Sigmoid colon (tissue), 4 donors: ENCODE measurements at regions not wholly inside any gene's neighbourhood (a gene's known extent, or its start where the extent isn't known, plus 50 kb on each side); places are given as distances from the start of the nearest gene placed in this dataset.

ENCODE experiments used
- CTCF ChIP-seq, 4 experiments: fragments of 450-650 bp in 3 of 4; fragments of 200-600 bp in 1 of 4; IDR thresholded peaks; one replicate each; pipeline ENCODE4 v1.5.1; 2016 to 2019; ENCODE audit warnings: antibody characterized with exemption in 4 of 4, mild to moderate bottlenecking in 3 of 4, moderate library complexity in 2 of 4
- EP300 ChIP-seq, 4 donors: sonication (generic); formaldehyde crosslinking; IDR thresholded peaks; one replicate each; pipeline ENCODE4 v1.6.1; 2017; ENCODE audit warnings: antibody characterized with exemption in 4 of 4
- POLR2A ChIP-seq, 2 donors: fragments of 450-650 bp; IDR thresholded peaks; one replicate each; pipeline ENCODE4 v1.6.1; 2016; ENCODE audit warnings: antibody characterized with exemption in 2 of 2, mild to moderate bottlenecking in 2 of 2, moderate library complexity in 2 of 2

DNA sequence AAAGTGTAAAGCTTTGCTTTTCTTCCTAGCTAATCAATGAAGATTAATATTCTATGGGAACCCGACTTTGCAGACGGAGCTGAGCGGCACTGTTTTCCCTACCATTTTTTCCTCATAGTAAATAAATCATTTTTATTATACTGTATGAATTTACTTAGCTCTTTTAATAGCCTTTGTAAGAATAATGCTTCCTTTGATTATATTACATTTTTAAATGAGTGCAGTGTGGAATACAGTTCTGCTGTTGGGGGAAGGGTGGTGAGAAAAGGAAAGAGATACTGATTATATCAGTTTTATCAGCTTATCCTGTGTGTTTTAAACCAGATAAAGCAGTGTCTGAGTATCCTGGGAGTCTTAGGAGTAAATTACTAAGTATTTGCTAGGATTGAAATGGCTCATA lies 221.4 kb upstream of the RBFOX1 start:
- no peak for TF ChIP-seq CTCF (IDR thresholded peaks at IDR 0.05)
- TF ChIP-seq POLR2A (IDR thresholded peaks at IDR 0.05) = no peak
- TF ChIP-seq EP300 (IDR thresholded peaks at IDR 0.05) = no peak
